T-helper 1 cell (primary cell): ENCODE measurements at regions not wholly inside any gene's neighbourhood (a gene's known extent, or its start where the extent isn't known, plus 50 kb on each side); places are given as distances from the start of the nearest gene placed in this dataset.

Source experiments
- DNase-seq, 5 donors: peaks; one replicate each; pipeline ENCODE4 v3.0.0-alpha.2; 2012 to 2020

- no peak for DNase-seq
Measured at GRCh38 chr15:101550124-101550523, 60.6 kb upstream of the PCSK6 start.

- no peak for DNase-seq
Measured at GRCh38 chr15:101549647-101550046, 60.1 kb upstream of the PCSK6 start.

- no peak for DNase-seq
Measured at GRCh38 chr15:101547737-101548136, 58.2 kb upstream of the PCSK6 start.

GRCh38 chr15:101545548-101546505 is 56.3 kb upstream of the PCSK6 start:
- DNase-seq: no peak

- no peak for DNase-seq
Measured at GRCh38 chr15:101544613-101544945, 55.1 kb upstream of the PCSK6 start.

GRCh38 chr15:101543926-101544612 is 54.6 kb upstream of the PCSK6 start:
- no peak for DNase-seq

GRCh38 chr15:101543431-101543830 is 53.9 kb upstream of the PCSK6 start:
- DNase-seq: no peak

- DNase-seq: no peak
Measured at GRCh38 chr15:101543026-101543390, 53.5 kb upstream of the PCSK6 start.

GRCh38 chr15:101542306-101543025 is 53.0 kb upstream of the PCSK6 start:
- DNase-seq: peak in 3 of 5 donors; percentile 23 to 37 (median 29)

- no peak for DNase-seq
Measured at GRCh38 chr15:101541501-101542292, 52.2 kb upstream of the PCSK6 start.

GRCh38 chr15:101540480-101541239 is 51.2 kb upstream of the PCSK6 start:
- DNase-seq: no peak

- no peak for DNase-seq
Measured at GRCh38 chr15:101539930-101540329, 50.4 kb upstream of the PCSK6 start.

GRCh38 chr15:101539492-101539891 is 50.0 kb upstream of the PCSK6 start:
- DNase-seq: no peak
